ENCODE measurements at regions not wholly inside any gene's neighbourhood (a gene's known extent, or its start where the extent isn't known, plus 50 kb on each side); places are given as distances from the start of the nearest gene placed in this dataset.

- Histone ChIP-seq H3K27me3 (no peaks in the 10 kb centered on the region), H3K4me3 (no peak overlapping the region), H3K27ac (no peak overlapping the region), H3K9me3 (no peaks in the 10 kb centered on the region), H3K4me1 (peaks cover 0 to 8% (median 3%) of the 10 kb centered on the region in 4 donors), H3K36me3 (no peaks in the 10 kb centered on the region)
- no peak for DNase-seq
- TF ChIP-seq CTCF (IDR thresholded peaks at IDR 0.05) (no peak), POLR2AphosphoS5 (IDR thresholded peaks at IDR 0.05) (no peak), POLR2A (IDR thresholded peaks at IDR 0.05) (no peak), EP300 (IDR thresholded peaks at IDR 0.05) (no peak)
- intact Hi-C loops (cut with DNase I) = no loop called here
- WGBS, 2 donors = 95 to 96% methylated on average over 8 of the region's 8 CpGs
Measured at GRCh38 chrX:39611468-39611867, 486.3 kb downstream of the BCOR start.

- intact Hi-C loops (cut with DNase I) = no loop called here
- no peak for TF ChIP-seq POLR2AphosphoS5 (IDR thresholded peaks at IDR 0.05)
- no peak for TF ChIP-seq CTCF (IDR thresholded peaks at IDR 0.05)
- TF ChIP-seq EP300 (IDR thresholded peaks at IDR 0.05) = no peak
- TF ChIP-seq POLR2A (IDR thresholded peaks at IDR 0.05) = no peak
- no peak overlapping the region for H3K27ac ChIP-seq
- H3K9me3 ChIP-seq = no peaks in the 10 kb centered on the region
- no peak for DNase-seq
- 1% methylated on average over 33 of the region's 33 CpGs for WGBS, 2 donors
- H3K36me3 ChIP-seq = no peaks in the 10 kb centered on the region
- peak overlapping the region in 3 of 4 donors; percentile 8 to 31 (median 28) for H3K4me3 ChIP-seq
- peaks cover 0 to 8% (median 3%) of the 10 kb centered on the region in 4 donors for H3K4me1 ChIP-seq
- H3K27me3 ChIP-seq = no peaks in the 10 kb centered on the region
Measured at GRCh38 chrX:39613482-39613995, 484.2 kb downstream of the BCOR start.

- Histone ChIP-seq H3K36me3 (no peaks in the 10 kb centered on the region), H3K9me3 (no peaks in the 10 kb centered on the region), H3K27ac (no peak overlapping the region), H3K27me3 (no peaks in the 10 kb centered on the region), H3K4me1 (peaks cover 0 to 8% (median 3%) of the 10 kb centered on the region in 4 donors), H3K4me3 (peak overlapping the region in 3 of 4 donors; percentile 8 to 31 (median 28))
- intact Hi-C loops (cut with DNase I) = no loop called here
- no peak for DNase-seq
- WGBS, 2 donors = 2 to 5% methylated on average over 23 of the region's 23 CpGs
- TF ChIP-seq CTCF (IDR thresholded peaks at IDR 0.05) (no peak), POLR2A (IDR thresholded peaks at IDR 0.05) (no peak), EP300 (IDR thresholded peaks at IDR 0.05) (no peak), POLR2AphosphoS5 (IDR thresholded peaks at IDR 0.05) (no peak)
Measured at GRCh38 chrX:39613997-39614679, 483.6 kb downstream of the BCOR start.

- Histone ChIP-seq H3K27ac (no peak overlapping the region), H3K9me3 (no peaks in the 10 kb centered on the region), H3K4me1 (peaks cover 0 to 8% (median 3%) of the 10 kb centered on the region in 4 donors), H3K27me3 (no peaks in the 10 kb centered on the region), H3K36me3 (no peaks in the 10 kb centered on the region), H3K4me3 (no peak overlapping the region)
- TF ChIP-seq EP300 (IDR thresholded peaks at IDR 0.05) (no peak), CTCF (IDR thresholded peaks at IDR 0.05) (no peak), POLR2A (IDR thresholded peaks at IDR 0.05) (no peak), POLR2AphosphoS5 (IDR thresholded peaks at IDR 0.05) (no peak)
- intact Hi-C loops (cut with DNase I) = no loop called here
- no peak for DNase-seq
- 25 to 38% methylated on average over 4 of the region's 4 CpGs for WGBS, 2 donors
Measured at GRCh38 chrX:39614680-39614998, 483.1 kb downstream of the BCOR start.
